Keratinocyte (primary cell): ENCODE measurements at regions not wholly inside any gene's neighbourhood (a gene's known extent, or its start where the extent isn't known, plus 50 kb on each side); places are given as distances from the start of the nearest gene placed in this dataset.
"Not testable (repeated sequence)": the region's sequence is repeated elsewhere in the genome, so short reads cannot be mapped to it uniquely, and the experiment has no call there.

ENCODE experiments used
- DNase-seq: peaks from one replicate; pipeline ENCODE4 v3.0.0-alpha.2; 2011; ENCODE audit warnings: low read depth, missing footprints, low spot score
- FAIRE-seq: peaks from 2 replicates; lab custom pipeline; 2011; peaks lifted over from hg19 to GRCh38; lab: Jason Lieb, UNC
- H2AFZ ChIP-seq: 2 replicates; pipeline ENCODE4 v1.6.0; 2012; ENCODE audit warnings: low read length, control low read depth, inconsistent platforms; ENCODE audit not compliant: control insufficient read depth
- H3K27ac ChIP-seq: 2 replicates; pipeline ENCODE4 v1.5.1; 2011; ENCODE audit warnings: low read length; ENCODE audit not compliant: control insufficient read depth, insufficient read depth
- H3K27me3 ChIP-seq: 3 replicates; pipeline ENCODE4 v1.6.0; 2011; ENCODE audit warnings: low read length; ENCODE audit not compliant: control insufficient read depth, insufficient read depth; ENCODE audit errors: extremely low read depth
- H3K36me3 ChIP-seq, 2 experiments: 2 replicates in 1 of 2; 3 replicates in 1 of 2; pipeline ENCODE4 v1.5.1; 2011; ENCODE audit warnings: low read length in 2 of 2, mild to moderate bottlenecking in 1 of 2; ENCODE audit not compliant: control insufficient read depth in 2 of 2, insufficient read depth in 2 of 2; ENCODE audit errors: extremely low read depth in 1 of 2
- H3K4me1 ChIP-seq: 3 replicates; pipeline ENCODE4 v1.5.1; 2011; ENCODE audit warnings: low read length; ENCODE audit not compliant: control insufficient read depth, insufficient read depth; ENCODE audit errors: extremely low read depth
- H3K4me2 ChIP-seq: 3 replicates; pipeline ENCODE4 v1.6.0; 2011; ENCODE audit warnings: low read depth, low read length; ENCODE audit not compliant: control insufficient read depth, insufficient read depth; ENCODE audit errors: extremely low read depth
- H3K4me3 ChIP-seq, 3 experiments: fragments of 200-600 bp in 1 of 3; sonication (generic) in 1 of 3; 2 replicates in 2 of 3; 3 replicates in 1 of 3; pipeline ENCODE4 v1.5.1; 2011 to 2016; ENCODE audit warnings: low read length in 3 of 3, mild to moderate bottlenecking in 3 of 3, control low read depth in 2 of 3, inconsistent platforms in 1 of 3, low read depth in 1 of 3, mixed read lengths in 1 of 3, mixed run types in 1 of 3, moderate library complexity in 1 of 3; ENCODE audit not compliant: control insufficient read depth in 2 of 3, insufficient read depth in 2 of 3; ENCODE audit errors: extremely low read depth in 1 of 3
- H3K79me2 ChIP-seq: 2 replicates; pipeline ENCODE4 v1.6.0; 2012; ENCODE audit warnings: low read length; ENCODE audit not compliant: control insufficient read depth, insufficient read depth
- H3K9ac ChIP-seq: 3 replicates; pipeline ENCODE4 v1.6.0; 2011; ENCODE audit warnings: low read length; ENCODE audit not compliant: control insufficient read depth, insufficient read depth; ENCODE audit errors: extremely low read depth
- H3K9me1 ChIP-seq: 3 replicates; pipeline ENCODE4 v1.6.0; 2011; ENCODE audit warnings: low read length; ENCODE audit not compliant: control insufficient read depth, insufficient read depth; ENCODE audit errors: extremely low read depth
- H3K9me3 ChIP-seq: 2 replicates; pipeline ENCODE4 v1.5.1; 2012; ENCODE audit warnings: low read depth, low read length; ENCODE audit not compliant: control insufficient read depth
- H4K20me1 ChIP-seq: 3 replicates; pipeline ENCODE4 v1.6.0; 2011; ENCODE audit warnings: low read length; ENCODE audit not compliant: control insufficient read depth, insufficient read depth; ENCODE audit errors: extremely low read depth
- EZH2 ChIP-seq: IDR thresholded peaks from one replicate; pipeline ENCODE4 v1.6.1; 2012; ENCODE audit warnings: inconsistent platforms, mild to moderate bottlenecking, low read length, moderate library complexity
- dilution Hi-C: fragments of 300-500 bp; cut with MboI; formaldehyde crosslinking; loops from one replicate; pipeline ENCODE4 v1.7.0; 2020; ENCODE audit warnings: low sequenced_read_pairs; ENCODE audit not compliant: extremely low pct_ligation_motif_present
- TF ChIP-seq, protein P1 (sequence below), 3 experiments: IDR thresholded peaks in 1 of 3; conservative IDR thresholded peaks in 1 of 3; optimal IDR thresholded peaks in 1 of 3; 2 replicates in 2 of 3; 3 replicates in 1 of 3; pipeline versions ENCODE3 to v1.5.1; 2011; ENCODE audit warnings: low read length in 3 of 3, mild to moderate bottlenecking in 3 of 3, moderate library complexity in 2 of 3, control low read depth in 1 of 3, inconsistent platforms in 1 of 3; ENCODE audit not compliant: insufficient read depth in 2 of 3; ENCODE audit errors: extremely low read depth in 1 of 3

DNA sequence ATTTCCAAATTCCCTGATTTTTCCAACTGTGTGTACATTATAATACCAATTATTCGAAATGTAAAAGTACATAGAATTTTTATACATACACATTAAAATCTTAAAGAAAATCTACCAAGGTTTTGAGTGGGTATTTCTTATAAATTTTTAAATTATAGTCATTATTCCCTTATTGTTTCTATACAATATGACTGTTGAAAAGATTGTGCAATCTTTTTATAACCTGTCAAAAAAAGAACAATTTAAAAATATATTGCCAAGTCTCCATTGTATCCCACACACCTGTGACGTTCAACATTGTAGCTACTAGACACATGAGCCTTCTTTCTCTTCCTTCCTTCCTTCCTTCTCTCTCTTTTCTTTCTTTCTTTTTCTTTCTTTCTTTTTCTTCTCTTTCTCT lies 473.2 kb upstream of the CHRM3 start:
- no peak overlapping the region for H3K27ac ChIP-seq

DNA sequence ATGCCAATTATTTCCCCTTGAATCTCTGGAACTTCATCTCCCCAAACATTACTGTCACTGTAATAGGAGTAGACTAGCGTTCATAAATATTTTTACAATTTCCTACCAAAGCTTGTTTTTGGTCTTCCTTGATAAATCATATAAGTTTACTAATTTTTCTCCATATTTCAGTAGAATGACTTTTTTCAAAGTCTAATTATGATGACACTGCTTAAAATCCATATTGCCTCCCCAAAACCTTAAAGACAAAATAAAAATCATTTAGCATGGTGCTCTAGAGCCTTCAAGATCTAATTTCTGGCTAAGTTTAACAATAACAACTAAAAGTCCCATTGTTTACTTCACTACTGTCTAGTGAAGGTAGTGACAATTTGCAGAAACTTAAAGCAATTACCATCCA lies 474.2 kb upstream of the CHRM3 start:
- dilution Hi-C loops = no loop called here
- H3K9me3 ChIP-seq = no peaks in the 10 kb centered on the region
- no peak for FAIRE-seq
- H3K9ac ChIP-seq = no peak overlapping the region
- H3K27me3 ChIP-seq = no peaks in the 10 kb centered on the region
- H3K79me2 ChIP-seq = no peaks in the 10 kb centered on the region
- no peaks in the 10 kb centered on the region for H4K20me1 ChIP-seq
- H3K4me3 ChIP-seq = no peak overlapping the region
- H3K4me1 ChIP-seq = no peaks in the 10 kb centered on the region
- H3K4me2 ChIP-seq = no peak overlapping the region
- no peak overlapping the region for H3K27ac ChIP-seq
- no peak for DNase-seq
- TF ChIP-seq, protein P1, sequence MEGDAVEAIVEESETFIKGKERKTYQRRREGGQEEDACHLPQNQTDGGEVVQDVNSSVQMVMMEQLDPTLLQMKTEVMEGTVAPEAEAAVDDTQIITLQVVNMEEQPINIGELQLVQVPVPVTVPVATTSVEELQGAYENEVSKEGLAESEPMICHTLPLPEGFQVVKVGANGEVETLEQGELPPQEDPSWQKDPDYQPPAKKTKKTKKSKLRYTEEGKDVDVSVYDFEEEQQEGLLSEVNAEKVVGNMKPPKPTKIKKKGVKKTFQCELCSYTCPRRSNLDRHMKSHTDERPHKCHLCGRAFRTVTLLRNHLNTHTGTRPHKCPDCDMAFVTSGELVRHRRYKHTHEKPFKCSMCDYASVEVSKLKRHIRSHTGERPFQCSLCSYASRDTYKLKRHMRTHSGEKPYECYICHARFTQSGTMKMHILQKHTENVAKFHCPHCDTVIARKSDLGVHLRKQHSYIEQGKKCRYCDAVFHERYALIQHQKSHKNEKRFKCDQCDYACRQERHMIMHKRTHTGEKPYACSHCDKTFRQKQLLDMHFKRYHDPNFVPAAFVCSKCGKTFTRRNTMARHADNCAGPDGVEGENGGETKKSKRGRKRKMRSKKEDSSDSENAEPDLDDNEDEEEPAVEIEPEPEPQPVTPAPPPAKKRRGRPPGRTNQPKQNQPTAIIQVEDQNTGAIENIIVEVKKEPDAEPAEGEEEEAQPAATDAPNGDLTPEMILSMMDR (optimal IDR thresholded peaks at IDR 0.05 in 1 of 3, IDR thresholded peaks at IDR 0.05 in 1 of 3, conservative IDR thresholded peaks at IDR 0.05 in 1 of 3; ENCODE audit: extremely low read depth in 1 of 3, insufficient read depth in 2 of 3, low read length in 3 of 3) = no peak
- TF ChIP-seq EZH2 = no peak
- no peaks in the 10 kb centered on the region for H3K36me3 ChIP-seq
- H3K9me1 ChIP-seq = no peaks in the 10 kb centered on the region
- H2AFZ ChIP-seq = no peak overlapping the region

More for the DNA sequence above, 473.2 kb upstream of the CHRM3 start:
- TF ChIP-seq, protein P1 (optimal IDR thresholded peaks at IDR 0.05 in 1 of 3, IDR thresholded peaks at IDR 0.05 in 1 of 3, conservative IDR thresholded peaks at IDR 0.05 in 1 of 3; ENCODE audit: extremely low read depth in 1 of 3, insufficient read depth in 2 of 3, low read length in 3 of 3) = no peak
- no peak for TF ChIP-seq EZH2
- FAIRE-seq (no peak), DNase-seq (no peak)
- Histone ChIP-seq H4K20me1 (no peaks in the 10 kb centered on the region), H3K9me3 (no peaks in the 10 kb centered on the region), H3K4me3 (no peak overlapping the region), H2AFZ (no peak overlapping the region), H3K4me1 (no peaks in the 10 kb centered on the region), H3K36me3 (no peaks in the 10 kb centered on the region), H3K79me2 (no peaks in the 10 kb centered on the region), H3K9ac (no peak overlapping the region), H3K4me2 (no peak overlapping the region), H3K9me1 (no peaks in the 10 kb centered on the region), H3K27me3 (no peaks in the 10 kb centered on the region)
- dilution Hi-C loops = no loop called here

DNA sequence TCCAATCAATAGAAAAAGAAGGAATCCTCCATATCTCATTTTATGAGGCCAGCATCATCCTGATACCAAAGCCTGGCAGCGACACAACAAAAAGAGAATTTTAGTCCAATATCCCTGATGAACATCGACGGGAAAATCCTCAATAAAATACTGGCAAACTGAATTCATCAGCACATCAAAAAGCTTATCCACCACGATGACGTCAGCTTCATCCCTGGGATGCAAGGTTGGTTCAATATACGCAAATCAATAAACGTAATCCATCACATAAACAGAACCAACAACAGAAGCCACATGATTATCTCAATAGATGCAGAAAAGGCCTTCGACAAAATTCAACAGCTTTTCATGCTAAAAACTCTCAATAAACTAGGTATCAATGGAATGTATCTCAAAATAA lies 483.6 kb upstream of the CHRM3 start:
- H3K79me2 ChIP-seq = not testable (repeated sequence)

More for the DNA sequence above, 483.6 kb upstream of the CHRM3 start:
- H3K36me3 ChIP-seq, H3K9me3 ChIP-seq, H3K4me3 ChIP-seq, H3K27ac ChIP-seq, DNase-seq, H3K4me1 ChIP-seq, dilution Hi-C loops, H3K4me2 ChIP-seq, H2AFZ ChIP-seq, H3K27me3 ChIP-seq, H3K9ac ChIP-seq, H4K20me1 ChIP-seq, FAIRE-seq, H3K9me1 ChIP-seq: not testable (repeated sequence)
